Esophagus squamous epithelium (tissue), 5 donors: ENCODE measurements at regions not wholly inside any gene's neighbourhood (a gene's known extent, or its start where the extent isn't known, plus 50 kb on each side); places are given as distances from the start of the nearest gene placed in this dataset.

Experiments
- DNase-seq: peaks from one replicate; lab custom pipeline; 2025; lab: John Stamatoyannopoulos, UW
- H3K27ac ChIP-seq, 4 donors: fragments of 200-600 bp; sonication (generic); one replicate each; pipeline ENCODE4 v1.5.1; 2016 to 2019; ENCODE audit warnings: mild to moderate bottlenecking in 1 of 4
- H3K27me3 ChIP-seq, 4 donors: fragments of 200-600 bp; sonication (generic); 1 replicate in 3 of 4; 2 replicates in 1 of 4; pipeline versions ENCODE4 v1.5.1 to v1.6.0; 2017 to 2021; ENCODE audit warnings: antibody characterized with exemption in 1 of 4
- H3K36me3 ChIP-seq, 3 donors: fragments of 200-600 bp; sonication (generic); one replicate each; pipeline ENCODE4 v1.5.1; 2016 to 2019
- H3K4me1 ChIP-seq, 3 donors: fragments of 200-600 bp; sonication (generic); one replicate each; pipeline ENCODE4 v1.5.1; 2017 to 2019
- H3K4me3 ChIP-seq, 4 donors: fragments of 200-600 bp; sonication (generic); 1 replicate in 3 of 4; 2 replicates in 1 of 4; pipeline ENCODE4 v1.5.1; 2016 to 2019; ENCODE audit warnings: mild to moderate bottlenecking in 2 of 4, moderate library complexity in 1 of 4
- H3K9me3 ChIP-seq, 3 donors: fragments of 200-600 bp; sonication (generic); one replicate each; pipeline ENCODE4 v1.5.1; 2016 to 2019
- POLR2A ChIP-seq, 4 donors: fragments of 450-650 bp; IDR thresholded peaks; one replicate each; pipeline ENCODE4 v1.6.1; 2017; ENCODE audit warnings: antibody characterized with exemption in 4 of 4, mild to moderate bottlenecking in 4 of 4, moderate library complexity in 3 of 4
- WGBS, 2 donors: methylation state at CpG; one replicate each; pipeline ENCODE4 v1.1.5; 2018; 5-methylcytosine and 5-hydroxymethylcytosine counted together
- intact Hi-C: fragments of 100-400 bp; cut with DNase I; formaldehyde crosslinking; loops from one replicate; pipeline ENCODE4 v1.15.0; 2022
- TF ChIP-seq, protein P1 (sequence below), 6 experiments: fragments of 450-650 bp in 4 of 6; fragments of 200-600 bp in 2 of 6; sonication (generic) in 2 of 6; IDR thresholded peaks; one replicate each; pipeline ENCODE4 v1.5.1; 2016 to 2019; ENCODE audit warnings: antibody characterized with exemption in 6 of 6, mild to moderate bottlenecking in 4 of 6, moderate library complexity in 4 of 6
- donor health status: DM: yes; HTN: yes; CAD: no.

GRCh38 chr9:100856238-100856637 is 172.3 kb upstream of the PLPPR1 start:
- no peak overlapping the region for H3K4me3 ChIP-seq
- peaks cover 0 to 6% (median 0%) of the 10 kb centered on the region in 3 donors for H3K9me3 ChIP-seq
- TF ChIP-seq, protein P1, sequence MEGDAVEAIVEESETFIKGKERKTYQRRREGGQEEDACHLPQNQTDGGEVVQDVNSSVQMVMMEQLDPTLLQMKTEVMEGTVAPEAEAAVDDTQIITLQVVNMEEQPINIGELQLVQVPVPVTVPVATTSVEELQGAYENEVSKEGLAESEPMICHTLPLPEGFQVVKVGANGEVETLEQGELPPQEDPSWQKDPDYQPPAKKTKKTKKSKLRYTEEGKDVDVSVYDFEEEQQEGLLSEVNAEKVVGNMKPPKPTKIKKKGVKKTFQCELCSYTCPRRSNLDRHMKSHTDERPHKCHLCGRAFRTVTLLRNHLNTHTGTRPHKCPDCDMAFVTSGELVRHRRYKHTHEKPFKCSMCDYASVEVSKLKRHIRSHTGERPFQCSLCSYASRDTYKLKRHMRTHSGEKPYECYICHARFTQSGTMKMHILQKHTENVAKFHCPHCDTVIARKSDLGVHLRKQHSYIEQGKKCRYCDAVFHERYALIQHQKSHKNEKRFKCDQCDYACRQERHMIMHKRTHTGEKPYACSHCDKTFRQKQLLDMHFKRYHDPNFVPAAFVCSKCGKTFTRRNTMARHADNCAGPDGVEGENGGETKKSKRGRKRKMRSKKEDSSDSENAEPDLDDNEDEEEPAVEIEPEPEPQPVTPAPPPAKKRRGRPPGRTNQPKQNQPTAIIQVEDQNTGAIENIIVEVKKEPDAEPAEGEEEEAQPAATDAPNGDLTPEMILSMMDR (IDR thresholded peaks at IDR 0.05): no peak
- TF ChIP-seq POLR2A (IDR thresholded peaks at IDR 0.05): no peak
- intact Hi-C loops: no loop called here
- H3K4me1 ChIP-seq: no peaks in the 10 kb centered on the region
- no peaks in the 10 kb centered on the region for H3K36me3 ChIP-seq
- H3K27ac ChIP-seq: no peak overlapping the region
- DNase-seq: no peak
- no peaks in the 10 kb centered on the region for H3K27me3 ChIP-seq
- 30 to 33% methylated on average over 3 of the region's 3 CpGs for WGBS, 2 donors

DNA sequence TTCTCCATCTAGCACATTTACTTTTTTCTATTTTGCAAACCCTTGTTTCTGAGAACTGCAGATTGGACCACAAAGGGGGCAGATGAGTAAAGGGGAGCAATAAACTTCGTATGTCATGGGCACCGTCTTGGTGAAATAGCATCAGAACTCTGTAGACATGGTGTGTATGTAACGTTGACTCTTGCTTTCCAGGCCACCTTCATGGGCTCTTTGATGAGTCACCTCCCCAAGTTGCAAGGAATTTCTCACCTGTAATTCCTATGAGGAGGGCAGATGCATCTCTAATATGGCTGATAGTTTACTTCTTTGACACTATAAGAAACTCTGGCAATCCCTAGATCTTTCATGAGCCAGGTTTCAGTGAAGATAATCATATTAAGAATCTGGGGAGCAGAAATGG is 163.4 kb upstream of the PLPPR1 start:
- H3K9me3 ChIP-seq: peaks cover 0 to 6% (median 0%) of the 10 kb centered on the region in 3 donors
- H3K36me3 ChIP-seq: no peaks in the 10 kb centered on the region
- H3K4me3 ChIP-seq: no peak overlapping the region
- TF ChIP-seq, protein P1 (IDR thresholded peaks at IDR 0.05): no peak
- no peak for TF ChIP-seq POLR2A (IDR thresholded peaks at IDR 0.05)
- DNase-seq: no peak
- intact Hi-C loops: no loop called here
- WGBS, 2 donors: 65 to 66% methylated on average over 3 of the region's 3 CpGs
- no peaks in the 10 kb centered on the region for H3K27me3 ChIP-seq
- no peaks in the 10 kb centered on the region for H3K4me1 ChIP-seq
- no peak overlapping the region for H3K27ac ChIP-seq

DNA sequence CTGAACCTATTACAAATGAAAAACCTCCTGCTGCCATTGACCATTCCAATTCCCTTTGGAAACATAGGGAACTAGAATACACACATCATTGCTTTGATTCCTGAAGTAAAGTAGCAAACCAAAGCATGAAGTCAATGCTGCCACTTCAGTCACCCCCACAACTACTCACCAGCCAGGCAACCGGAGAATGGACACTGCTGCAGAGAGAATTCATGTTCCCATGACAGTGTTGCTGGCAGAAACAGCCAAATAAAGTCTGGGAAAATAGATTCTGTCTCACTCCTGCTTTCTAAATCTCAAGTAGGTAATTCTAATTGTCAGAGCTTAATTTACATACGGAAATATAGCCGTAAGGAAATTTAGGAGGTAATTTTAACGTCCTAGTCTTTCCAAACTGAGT is 162.9 kb upstream of the PLPPR1 start:
- Histone ChIP-seq H3K4me3 (no peak overlapping the region), H3K9me3 (peaks cover 0 to 5% (median 0%) of the 10 kb centered on the region in 3 donors), H3K27ac (no peak overlapping the region), H3K36me3 (no peaks in the 10 kb centered on the region), H3K4me1 (no peaks in the 10 kb centered on the region), H3K27me3 (no peaks in the 10 kb centered on the region)
- 72 to 80% methylated on average over 4 of the region's 4 CpGs for WGBS, 2 donors
- DNase-seq: no peak
- intact Hi-C loops: no loop called here
- TF ChIP-seq POLR2A (IDR thresholded peaks at IDR 0.05): no peak
- TF ChIP-seq, protein P1 (IDR thresholded peaks at IDR 0.05): no peak

- DNase-seq: no peak
- Histone ChIP-seq H3K9me3 (no peaks in the 10 kb centered on the region), H3K4me1 (no peaks in the 10 kb centered on the region), H3K4me3 (no peak overlapping the region), H3K27me3 (no peaks in the 10 kb centered on the region), H3K36me3 (no peaks in the 10 kb centered on the region), H3K27ac (no peak overlapping the region)
- TF ChIP-seq, protein P1 (IDR thresholded peaks at IDR 0.05): no peak
- no peak for TF ChIP-seq POLR2A (IDR thresholded peaks at IDR 0.05)
- 58 to 59% methylated on average over 3 of the region's 3 CpGs for WGBS, 2 donors
- intact Hi-C loops: no loop called here
Measured at GRCh38 chr9:100869326-100869725, 159.2 kb upstream of the PLPPR1 start.

GRCh38 chr9:100879884-100880283 is 148.6 kb upstream of the PLPPR1 start:
- intact Hi-C loops: no loop called here
- Histone ChIP-seq H3K27ac (no peak overlapping the region), H3K27me3 (no peaks in the 10 kb centered on the region), H3K9me3 (no peaks in the 10 kb centered on the region), H3K36me3 (no peaks in the 10 kb centered on the region), H3K4me1 (no peaks in the 10 kb centered on the region), H3K4me3 (no peak overlapping the region)
- no peak for DNase-seq
- 100% methylated on average over 1 of the region's 1 CpG for WGBS, 2 donors
- TF ChIP-seq POLR2A (IDR thresholded peaks at IDR 0.05): no peak
- TF ChIP-seq, protein P1 (IDR thresholded peaks at IDR 0.05): no peak
